Neural cell (in vitro differentiated cells): ENCODE measurements at regions not wholly inside any gene's neighbourhood (a gene's known extent, or its start where the extent isn't known, plus 50 kb on each side); places are given as distances from the start of the nearest gene placed in this dataset.

ENCODE experiments used
- H2AFZ ChIP-seq: fragments of 200-600, 300-800 bp; sonication (generic), shearing (Covaris generic); 2 replicates; pipeline ENCODE4 v1.6.0; 2014; ENCODE audit warnings: low read depth, mild to moderate bottlenecking, antibody characterized with exemption, low read length, moderate library complexity
- H3F3A ChIP-seq: fragments of 200-600 bp; shearing (Covaris generic); 2 replicates; pipeline ENCODE4 v1.6.1; 2016; ENCODE audit warnings: mild to moderate bottlenecking, moderate library complexity, mixed read lengths, antibody characterized with exemption, low read length; ENCODE audit not compliant: insufficient read depth, poor library complexity, severe bottlenecking
- H3K27ac ChIP-seq: fragments of 200-600, 300-800 bp; sonication (generic), shearing (Covaris generic); 2 replicates; pipeline ENCODE4 v1.5.1; 2014; ENCODE audit warnings: mild to moderate bottlenecking, low read length, moderate library complexity
- H3K27me3 ChIP-seq: fragments of 300-800, 200-600 bp; sonication (generic), shearing (Covaris generic); 2 replicates; pipeline ENCODE4 v1.6.0; 2014; ENCODE audit warnings: mild to moderate bottlenecking, low read depth, low read length, moderate library complexity; ENCODE audit not compliant: insufficient read depth
- H3K36me3 ChIP-seq: fragments of 300-800, 200-600 bp; sonication (generic), shearing (Covaris generic); 2 replicates; pipeline ENCODE4 v1.5.1; 2014; ENCODE audit warnings: mild to moderate bottlenecking, antibody characterized with exemption, low read length, moderate library complexity; ENCODE audit not compliant: insufficient read depth
- H3K4me2 ChIP-seq: fragments of 300-800, 200-600 bp; sonication (generic), shearing (Covaris generic); 2 replicates; pipeline ENCODE4 v1.6.0; 2014; ENCODE audit warnings: mild to moderate bottlenecking, low read length
- H3K4me3 ChIP-seq: fragments of 300-800, 200-600 bp; sonication (generic), shearing (Covaris generic); 2 replicates; pipeline ENCODE4 v1.5.1; 2014; ENCODE audit warnings: mild to moderate bottlenecking, low read length, moderate library complexity
- H3K79me2 ChIP-seq: fragments of 200-600 bp; shearing (Covaris generic); replicated peaks from 2 replicates; pipeline ENCODE4 v1.6.0; 2014; ENCODE audit warnings: mild to moderate bottlenecking, low read length, moderate library complexity; ENCODE audit not compliant: insufficient read depth
- H3K9ac ChIP-seq: fragments of 300-800, 200-600 bp; sonication (generic), shearing (Covaris generic); 2 replicates; pipeline ENCODE4 v1.6.1; 2016; ENCODE audit warnings: mild to moderate bottlenecking, low read length, mixed read lengths
- H3K9me2 ChIP-seq: fragments of 200-600 bp; shearing (Covaris generic); 2 replicates; pipeline ENCODE4 v1.6.1; 2016; ENCODE audit warnings: mild to moderate bottlenecking, low read length, mixed read lengths; ENCODE audit not compliant: insufficient read depth
- H3K9me3 ChIP-seq: fragments of 200-600, 300-800 bp; sonication (generic), shearing (Covaris generic); 2 replicates; pipeline ENCODE4 v1.6.1; 2016; ENCODE audit warnings: mild to moderate bottlenecking, mixed run types, low read length, moderate library complexity, mixed read lengths
- H4K20me1 ChIP-seq: fragments of 200-600 bp; shearing (Covaris generic); 2 replicates; pipeline ENCODE4 v1.6.1; 2016; ENCODE audit warnings: mild to moderate bottlenecking, mixed run types; ENCODE audit not compliant: insufficient read depth
- CTCF ChIP-seq: fragments of 450-650 bp; IDR thresholded peaks from 2 replicates; pipeline ENCODE4 v1.5.1; 2014; ENCODE audit warnings: antibody characterized with exemption, mild to moderate bottlenecking, moderate library complexity; ENCODE audit not compliant: poor library complexity, severe bottlenecking
- EP300 ChIP-seq: fragments of 450-650 bp; conservative IDR thresholded peaks from 2 replicates; pipeline ENCODE4 v1.6.1; 2014; ENCODE audit warnings: antibody characterized with exemption, mild to moderate bottlenecking, moderate library complexity; ENCODE audit not compliant: poor library complexity, severe bottlenecking
- EZH2 ChIP-seq: fragments of 200-600, 300-800 bp; shearing (Covaris generic), sonication (generic); IDR thresholded peaks from 2 replicates; pipeline ENCODE4 v1.6.1; 2014; ENCODE audit warnings: antibody characterized with exemption, low read length, borderline replicate concordance, mild to moderate bottlenecking; ENCODE audit not compliant: insufficient read depth, poor library complexity, severe bottlenecking
- MXI1 ChIP-seq: fragments of 450-650 bp; conservative IDR thresholded peaks from 2 replicates; pipeline ENCODE4 v1.6.1; 2014; ENCODE audit warnings: antibody characterized with exemption, mild to moderate bottlenecking; ENCODE audit not compliant: poor library complexity, severe bottlenecking
- POLR2AphosphoS5 ChIP-seq: IDR thresholded peaks from 2 replicates; pipeline ENCODE4 v1.6.1; 2012
- RAD21 ChIP-seq: fragments of 450-650 bp; conservative IDR thresholded peaks from 2 replicates; pipeline ENCODE4 v1.6.1; 2014; ENCODE audit warnings: antibody characterized with exemption, mild to moderate bottlenecking, moderate library complexity
- REST ChIP-seq: IDR thresholded peaks from 2 replicates; pipeline ENCODE4 v1.6.1; 2012; ENCODE audit warnings: borderline replicate concordance
- SMC3 ChIP-seq: fragments of 450-650 bp; conservative IDR thresholded peaks from 2 replicates; pipeline ENCODE4 v1.6.1; 2014; ENCODE audit warnings: antibody characterized with exemption, mild to moderate bottlenecking, moderate library complexity; ENCODE audit not compliant: poor library complexity
- TAF1 ChIP-seq: IDR thresholded peaks from 2 replicates; pipeline ENCODE4 v1.6.1; 2012; ENCODE audit warnings: low read depth

GRCh38 chr19:28731577-28731976 is 481.4 kb downstream of the UQCRFS1 start:
- H3K36me3 ChIP-seq = no peaks in the 10 kb centered on the region
- H3F3A ChIP-seq = no peaks in the 10 kb centered on the region
- H2AFZ ChIP-seq = no peak overlapping the region
- H3K9me3 ChIP-seq = no peaks in the 10 kb centered on the region
- H3K4me3 ChIP-seq = no peak overlapping the region
- H3K4me2 ChIP-seq = no peak overlapping the region
- no peaks in the 10 kb centered on the region for H4K20me1 ChIP-seq
- no peaks in the 10 kb centered on the region for H3K9me2 ChIP-seq
- no peaks in the 10 kb centered on the region for H3K79me2 ChIP-seq
- H3K9ac ChIP-seq = no peak overlapping the region
- H3K27ac ChIP-seq = no peak overlapping the region
- H3K27me3 ChIP-seq = peaks cover 21% of the 10 kb centered on the region
- TF ChIP-seq POLR2AphosphoS5 (no peak), MXI1 (no peak), REST (no peak)

GRCh38 chr19:28730791-28731512 is 482.0 kb downstream of the UQCRFS1 start:
- no peaks in the 10 kb centered on the region for H4K20me1 ChIP-seq
- H2AFZ ChIP-seq = no peak overlapping the region
- H3K9ac ChIP-seq = no peak overlapping the region
- no peak for TF ChIP-seq CTCF
- TF ChIP-seq EP300 = no peak
- no peak for TF ChIP-seq REST
- TF ChIP-seq SMC3 = no peak
- TF ChIP-seq RAD21 = no peak
- TF ChIP-seq EZH2 = no peak
- TF ChIP-seq POLR2AphosphoS5 = no peak
- no peak for TF ChIP-seq TAF1
- no peak for TF ChIP-seq MXI1
- H3K27ac ChIP-seq = no peak overlapping the region
- no peaks in the 10 kb centered on the region for H3K36me3 ChIP-seq
- H3F3A ChIP-seq = no peaks in the 10 kb centered on the region
- H3K9me3 ChIP-seq = no peaks in the 10 kb centered on the region
- H3K4me2 ChIP-seq = no peak overlapping the region
- peaks cover 23% of the 10 kb centered on the region for H3K27me3 ChIP-seq
- no peaks in the 10 kb centered on the region for H3K79me2 ChIP-seq
- H3K9me2 ChIP-seq = no peaks in the 10 kb centered on the region
- no peak overlapping the region for H3K4me3 ChIP-seq
